CD14-positive monocyte (primary cell): ENCODE measurements at regions not wholly inside any gene's neighbourhood (a gene's known extent, or its start where the extent isn't known, plus 50 kb on each side); places are given as distances from the start of the nearest gene placed in this dataset.

Experiments used
- DNase-seq, 3 donors: peaks; one replicate each; pipeline ENCODE4 v3.0.0-alpha.2; 2011 to 2022
- H2AFZ ChIP-seq: 2 replicates; pipeline ENCODE4 v1.6.0; 2012; ENCODE audit warnings: mild to moderate bottlenecking, low read depth, low read length, inconsistent platforms; ENCODE audit not compliant: insufficient read depth, poor library complexity, severe bottlenecking
- H3K27ac ChIP-seq, 2 donors: 1 replicate in 1 of 2; 2 replicates in 1 of 2; pipeline ENCODE4 v1.5.1; 2012 to 2013; ENCODE audit warnings: low read length in 2 of 2, control low read depth in 1 of 2, inconsistent platforms in 1 of 2, low read depth in 1 of 2, mild to moderate bottlenecking in 1 of 2
- H3K27me3 ChIP-seq, 2 donors: one replicate each; pipeline versions ENCODE4 v1.6.0 to v1.6.1; 2011 to 2013; ENCODE audit warnings: low read length in 2 of 2; ENCODE audit not compliant: control insufficient read depth in 2 of 2, insufficient read depth in 2 of 2
- H3K36me3 ChIP-seq, 2 donors: replicated peaks in 1 of 2; 1 replicate in 1 of 2; 2 replicates in 1 of 2; pipeline versions ENCODE4 v1.5.1 to v1.6.1; 2012 to 2013; ENCODE audit warnings: low read length in 2 of 2, control low read depth in 1 of 2, inconsistent platforms in 1 of 2, mild to moderate bottlenecking in 1 of 2; ENCODE audit not compliant: insufficient read depth in 2 of 2, control insufficient read depth in 1 of 2
- H3K4me1 ChIP-seq, 2 donors: 1 replicate in 1 of 2; 2 replicates in 1 of 2; pipeline versions ENCODE4 v1.5.1 to v1.6.1; 2012 to 2013; ENCODE audit warnings: low read length in 2 of 2, control low read depth in 1 of 2, inconsistent platforms in 1 of 2, mild to moderate bottlenecking in 1 of 2, moderate library complexity in 1 of 2; ENCODE audit not compliant: insufficient read depth in 2 of 2, control insufficient read depth in 1 of 2
- H3K4me2 ChIP-seq: replicated peaks from 2 replicates; pipeline ENCODE3; 2012; ENCODE audit warnings: low read length, moderate library complexity, mild to moderate bottlenecking; ENCODE audit not compliant: poor library complexity, severe bottlenecking; ENCODE audit errors: extremely low read depth
- H3K4me3 ChIP-seq, 3 experiments: fragments of 200-600 bp in 1 of 3; sonication (generic) in 1 of 3; replicated peaks in 1 of 3; 1 replicate in 2 of 3; 2 replicates in 1 of 3; pipeline ENCODE4 v1.5.1; 2011 to 2013; ENCODE audit warnings: low read length in 3 of 3, mild to moderate bottlenecking in 3 of 3, control low read depth in 2 of 3, low read depth in 2 of 3, inconsistent platforms in 1 of 3, moderate library complexity in 1 of 3
- H3K79me2 ChIP-seq: 2 replicates; pipeline ENCODE4 v1.6.0; 2012; ENCODE audit warnings: mild to moderate bottlenecking, control low read depth, inconsistent platforms, low read length, moderate library complexity; ENCODE audit not compliant: insufficient read depth
- H3K9ac ChIP-seq: 2 replicates; pipeline ENCODE4 v1.6.0; 2017; ENCODE audit warnings: low read length, mild to moderate bottlenecking; ENCODE audit not compliant: insufficient read depth, poor library complexity, severe bottlenecking
- H3K9me3 ChIP-seq, 2 donors: replicated peaks in 1 of 2; 1 replicate in 1 of 2; 2 replicates in 1 of 2; pipeline versions ENCODE4 v1.5.1 to v1.6.1; 2012 to 2013; ENCODE audit warnings: low read length in 2 of 2, control low read depth in 1 of 2; ENCODE audit not compliant: control insufficient read depth in 1 of 2, insufficient read depth in 1 of 2
- H4K20me1 ChIP-seq: 2 replicates; pipeline ENCODE4 v1.6.0; 2012; ENCODE audit warnings: mild to moderate bottlenecking, low read length, control low read depth, moderate library complexity; ENCODE audit not compliant: insufficient read depth
- H3K27ac Mint-ChIP-seq, 7 donors: one replicate each; pipeline ENCODE4 v1.8.0; 2020; ENCODE audit warnings: mild to moderate bottlenecking in 7 of 7, mixed read lengths in 7 of 7, moderate library complexity in 6 of 7, inconsistent platforms in 2 of 7
- H3K27me3 Mint-ChIP-seq, 3 donors: one replicate each; pipeline ENCODE4 v1.8.0; 2021 to 2022; ENCODE audit warnings: low read depth in 3 of 3, mild to moderate bottlenecking in 3 of 3, mixed read lengths in 3 of 3, moderate library complexity in 3 of 3, inconsistent platforms in 1 of 3
- H3K36me3 Mint-ChIP-seq, 2 donors: one replicate each; pipeline ENCODE4 v1.8.0; 2020; ENCODE audit warnings: mixed read lengths in 2 of 2, inconsistent platforms in 1 of 2, mild to moderate bottlenecking in 1 of 2
- H3K4me1 Mint-ChIP-seq: one replicate; pipeline ENCODE4 v1.8.0; 2020; ENCODE audit warnings: mild to moderate bottlenecking, mixed read lengths
- H3K4me3 Mint-ChIP-seq, 2 donors: one replicate each; pipeline ENCODE4 v1.8.0; 2020; ENCODE audit warnings: mild to moderate bottlenecking in 2 of 2, mixed read lengths in 2 of 2, moderate library complexity in 1 of 2
- H3K9me3 Mint-ChIP-seq, 7 donors: one replicate each; pipeline ENCODE4 v1.8.0; 2020 to 2022; ENCODE audit warnings: mixed read lengths in 7 of 7, mild to moderate bottlenecking in 6 of 7, moderate library complexity in 6 of 7, inconsistent platforms in 2 of 7
- CTCF ChIP-seq: fragments of 200-600 bp; IDR thresholded peaks from one replicate; pipeline ENCODE4 v1.8.0; 2022; ENCODE audit warnings: antibody characterized with exemption, mild to moderate bottlenecking
- WGBS: methylation state at CpG from one replicate; pipeline ENCODE4 v1.1.5; 2013; ENCODE audit warnings: missing lambda C conversion rate; ENCODE audit not compliant: insufficient coverage; 5-methylcytosine and 5-hydroxymethylcytosine counted together
- intact Hi-C, 2 donors: fragments of 100-400 bp; cut with micrococcal nuclease; formaldehyde crosslinking; loops; one replicate each; pipeline versions ENCODE4 v1.15.0 to v1.15.1; 2023

GRCh38 chr11:115075356-115075755 is 397.0 kb downstream of the NXPE2 start:
- Histone ChIP-seq H3K4me2 (no peak overlapping the region), H3K4me1 (no peaks in the 10 kb centered on the region), H3K4me3 (no peak overlapping the region), H2AFZ (no peak overlapping the region), H3K9ac (no peak overlapping the region), H3K79me2 (no peaks in the 10 kb centered on the region), H3K9me3 (no peaks in the 10 kb centered on the region), H3K36me3 (no peaks in the 10 kb centered on the region), H3K27ac (no peak overlapping the region), H3K27me3 (no peaks in the 10 kb centered on the region), H4K20me1 (no peaks in the 10 kb centered on the region)
- Mint-ChIP-seq H3K4me1 (no peaks in the 10 kb centered on the region), H3K9me3 (peaks cover 0 to 1% (median 0%) of the 10 kb centered on the region in 7 donors), H3K27ac (no peak overlapping the region), H3K27me3 (peaks cover 0 to 4% (median 2%) of the 10 kb centered on the region in 3 donors), H3K36me3 (no peaks in the 10 kb centered on the region), H3K4me3 (no peak overlapping the region)
- no CpG with 5 or more reads among the region's 3 CpGs for WGBS
- no peak for DNase-seq
- intact Hi-C loops: no loop called here
- no peak for TF ChIP-seq CTCF

- H3K9me3 ChIP-seq: no peaks in the 10 kb centered on the region
- intact Hi-C loops: no loop called here
- WGBS: 50% methylated on average over 1 of the region's 2 CpGs
- peak overlapping the region in 1 of 7 donors; percentile 31 for H3K27ac Mint-ChIP-seq
- no peaks in the 10 kb centered on the region for H3K36me3 ChIP-seq
- no peaks in the 10 kb centered on the region for H3K79me2 ChIP-seq
- no peak overlapping the region for H2AFZ ChIP-seq
- H4K20me1 ChIP-seq: no peaks in the 10 kb centered on the region
- H3K27me3 ChIP-seq: no peaks in the 10 kb centered on the region
- no peak for DNase-seq
- H3K36me3 Mint-ChIP-seq: no peaks in the 10 kb centered on the region
- H3K27me3 Mint-ChIP-seq: peaks cover 0 to 6% (median 4%) of the 10 kb centered on the region in 3 donors
- H3K27ac ChIP-seq: no peak overlapping the region
- peaks cover 0 to 1% (median 0%) of the 10 kb centered on the region in 7 donors for H3K9me3 Mint-ChIP-seq
- H3K4me3 ChIP-seq: no peak overlapping the region
- no peak for TF ChIP-seq CTCF
- no peaks in the 10 kb centered on the region for H3K4me1 Mint-ChIP-seq
- no peaks in the 10 kb centered on the region for H3K4me1 ChIP-seq
- no peak overlapping the region for H3K4me2 ChIP-seq
- H3K4me3 Mint-ChIP-seq: no peak overlapping the region
- no peak overlapping the region for H3K9ac ChIP-seq
Observed at GRCh38 chr11:115077740-115078139, 399.4 kb downstream of the NXPE2 start.
